ENCODE measurements at regions not wholly inside any gene's neighbourhood (a gene's known extent, or its start where the extent isn't known, plus 50 kb on each side); places are given as distances from the start of the nearest gene placed in this dataset.

DNA sequence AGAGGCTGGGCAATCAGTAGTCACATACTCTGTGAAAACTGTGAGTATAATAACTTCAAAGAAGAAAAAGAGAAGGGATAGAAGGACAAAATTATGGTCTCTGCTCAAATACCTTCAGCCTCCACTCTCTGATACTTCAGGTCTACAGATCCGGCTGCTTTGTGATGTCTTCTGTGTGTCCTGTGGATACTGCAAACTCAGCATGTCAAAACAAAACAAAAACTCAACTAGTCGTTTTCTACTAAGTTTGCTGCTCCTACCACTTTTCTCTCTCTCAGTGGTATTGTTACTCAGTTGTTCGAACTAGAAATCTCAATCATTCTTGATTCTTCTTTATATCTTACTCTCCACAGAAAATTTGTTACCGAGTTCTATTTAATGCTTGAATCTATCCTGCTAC is 202.4 kb upstream of the ANK2 start:
- no peak for TF ChIP-seq CTCF (conservative IDR thresholded peaks at IDR 0.05)
- TF ChIP-seq ZFX (IDR thresholded peaks at IDR 0.05): no peak

DNA sequence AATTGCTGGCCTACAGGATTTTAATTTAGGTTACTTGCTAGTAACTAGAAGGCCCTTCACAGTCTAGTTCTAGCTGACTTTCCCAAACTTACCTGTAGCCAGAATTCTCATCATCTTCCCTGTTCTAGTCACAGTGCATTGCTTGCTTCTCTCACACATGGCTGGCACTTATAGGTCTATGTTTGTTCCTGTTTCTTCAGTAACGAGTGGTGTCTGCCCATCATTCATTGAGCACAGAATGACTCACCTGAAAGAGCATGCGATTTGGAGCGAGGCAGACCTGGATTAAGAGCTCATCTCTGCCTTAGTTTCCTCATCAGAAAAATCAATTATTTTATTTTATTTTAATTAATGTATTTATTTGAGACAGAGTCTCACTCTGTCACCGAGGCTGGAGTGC is 201.7 kb upstream of the ANK2 start:
- no peak overlapping the region for H3K27ac ChIP-seq

More for the DNA sequence above, 202.4 kb upstream of the ANK2 start:
- no peak overlapping the region for H3K27ac ChIP-seq

GRCh38 chr4:112848911-112849310 is 200.5 kb upstream of the ANK2 start:
- H3K27ac ChIP-seq: no peak overlapping the region
- TF ChIP-seq ZFX (IDR thresholded peaks at IDR 0.05) (no peak), CTCF (conservative IDR thresholded peaks at IDR 0.05) (no peak)

More for the DNA sequence above, 201.7 kb upstream of the ANK2 start:
- TF ChIP-seq CTCF (conservative IDR thresholded peaks at IDR 0.05) (no peak), ZFX (IDR thresholded peaks at IDR 0.05) (no peak)

DNA sequence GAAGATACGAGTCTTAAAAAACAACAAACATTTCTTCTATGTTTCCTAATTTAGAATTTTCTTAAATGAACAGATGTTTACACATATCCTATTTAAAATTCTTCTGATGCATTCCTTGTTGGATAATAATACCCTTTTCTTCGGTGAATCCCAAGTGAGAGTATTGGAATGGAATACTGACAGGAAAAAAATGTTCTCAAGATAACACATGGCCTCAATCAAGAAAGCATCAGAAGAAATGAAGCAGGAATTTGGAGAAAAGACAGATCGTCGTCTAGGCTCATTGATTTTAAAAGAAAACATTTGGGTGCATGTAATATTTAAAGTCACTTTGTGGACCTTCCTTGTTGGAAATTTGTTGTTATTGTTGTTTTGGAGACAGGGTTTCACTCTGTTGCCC is 196.9 kb upstream of the ANK2 start:
- TF ChIP-seq CTCF (conservative IDR thresholded peaks at IDR 0.05) (no peak), ZFX (IDR thresholded peaks at IDR 0.05) (no peak)

GRCh38 chr4:112853662-112854256 is 195.7 kb upstream of the ANK2 start:
- TF ChIP-seq CTCF (conservative IDR thresholded peaks at IDR 0.05) (peak; percentile 74), ZFX (IDR thresholded peaks at IDR 0.05) (no peak)
- H3K27ac ChIP-seq: no peak overlapping the region

More for the DNA sequence above, 196.9 kb upstream of the ANK2 start:
- no peak overlapping the region for H3K27ac ChIP-seq

DNA sequence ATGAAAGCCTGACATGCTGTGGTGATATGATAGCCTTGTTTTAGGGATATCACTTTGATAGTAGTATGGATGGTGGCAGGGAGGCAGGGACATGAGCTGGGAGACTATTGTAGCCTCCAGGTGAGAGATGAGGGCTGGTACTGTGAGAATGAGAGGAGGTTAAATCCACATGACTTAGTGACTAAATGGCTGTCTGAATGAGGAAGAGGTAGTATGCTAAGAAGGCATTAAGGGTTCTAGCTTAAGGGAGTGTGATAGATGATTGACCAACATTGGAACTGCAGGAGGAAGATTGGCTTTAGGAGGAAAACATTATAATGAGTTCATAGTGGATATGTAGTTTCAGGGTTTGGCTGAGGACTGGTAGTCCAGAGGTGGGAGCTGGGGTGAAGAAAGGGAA is 195.0 kb upstream of the ANK2 start:
- TF ChIP-seq CTCF (conservative IDR thresholded peaks at IDR 0.05) (no peak), ZFX (IDR thresholded peaks at IDR 0.05) (no peak)
- H3K27ac ChIP-seq: no peak overlapping the region

GRCh38 chr4:112855058-112855457 is 194.4 kb upstream of the ANK2 start:
- no peak for TF ChIP-seq CTCF (conservative IDR thresholded peaks at IDR 0.05)
- TF ChIP-seq ZFX (IDR thresholded peaks at IDR 0.05): no peak
- H3K27ac ChIP-seq: no peak overlapping the region
